HS-27A (cell line): ENCODE measurements at regions not wholly inside any gene's neighbourhood (a gene's known extent, or its start where the extent isn't known, plus 50 kb on each side); places are given as distances from the start of the nearest gene placed in this dataset.

Experiments
- DNase-seq: peaks from one replicate; pipeline ENCODE4 v3.0.0-alpha.2; 2012; ENCODE audit warnings: low read depth, missing footprints

- no peak for DNase-seq
Measured at GRCh38 chr21:16538936-16539440, 809.2 kb downstream of the USP25 start.

- DNase-seq: no peak
Measured at GRCh38 chr21:16540966-16541727, 811.4 kb downstream of the USP25 start.

DNA sequence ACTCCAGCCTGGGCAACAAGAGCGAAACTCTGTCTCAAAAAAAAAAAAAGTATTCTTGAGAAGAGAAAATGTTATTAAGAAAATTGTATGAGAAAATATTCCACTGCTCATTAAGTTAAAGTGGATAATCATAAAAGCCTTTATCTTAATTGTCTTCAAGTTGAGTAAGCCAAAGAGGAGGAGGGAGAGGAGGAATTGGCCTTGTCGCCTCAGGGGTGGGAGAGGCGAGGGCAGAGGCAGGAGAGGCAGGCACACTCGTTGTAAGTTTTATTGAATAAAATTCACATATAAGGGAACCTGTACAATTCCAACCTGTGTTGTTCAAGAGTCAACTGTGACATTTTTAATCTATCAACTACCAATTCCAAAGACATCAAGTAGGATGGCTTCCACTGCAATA is 820.3 kb downstream of the USP25 start:
- no peak for DNase-seq

DNA sequence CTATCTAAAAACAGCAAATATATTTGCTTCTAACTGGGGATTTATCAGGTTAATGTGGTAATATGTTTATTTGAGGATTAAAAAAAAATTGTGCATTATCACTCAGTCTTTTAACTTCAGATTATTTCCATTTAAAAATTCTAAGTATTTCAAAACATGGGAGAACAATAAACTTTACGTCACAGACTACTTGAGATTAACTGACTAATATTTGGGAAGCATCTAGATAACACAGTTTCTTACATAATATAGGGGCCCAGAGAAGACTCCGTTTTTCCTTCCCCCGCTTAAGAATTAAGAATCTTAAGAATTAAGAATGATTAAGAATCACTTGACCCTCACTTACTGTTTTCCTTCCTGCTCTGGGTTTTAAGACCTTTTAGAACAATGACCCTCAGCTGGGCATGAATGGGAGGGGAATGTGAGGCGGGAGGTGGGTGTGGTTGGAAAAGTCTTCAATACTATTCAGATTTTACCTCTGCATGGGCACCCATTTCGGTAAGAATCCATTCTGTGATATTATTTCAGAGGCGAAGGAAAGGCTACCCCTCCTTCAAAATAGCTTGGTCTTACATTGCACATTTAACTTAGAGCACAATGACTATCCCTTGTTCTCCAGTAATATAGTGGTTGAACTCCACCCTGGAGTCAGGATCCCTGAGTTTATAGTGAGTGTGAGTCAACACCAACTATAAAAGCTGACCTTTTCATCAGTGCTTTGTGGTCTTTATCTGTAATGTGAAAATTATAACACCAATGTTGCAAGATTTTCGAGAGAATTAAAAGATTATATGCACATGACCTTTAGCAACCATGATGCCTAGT is 821.3 kb downstream of the USP25 start:
- no peak for DNase-seq

GRCh38 chr21:16552880-16553279 is 823.1 kb downstream of the USP25 start:
- DNase-seq: no peak

DNA sequence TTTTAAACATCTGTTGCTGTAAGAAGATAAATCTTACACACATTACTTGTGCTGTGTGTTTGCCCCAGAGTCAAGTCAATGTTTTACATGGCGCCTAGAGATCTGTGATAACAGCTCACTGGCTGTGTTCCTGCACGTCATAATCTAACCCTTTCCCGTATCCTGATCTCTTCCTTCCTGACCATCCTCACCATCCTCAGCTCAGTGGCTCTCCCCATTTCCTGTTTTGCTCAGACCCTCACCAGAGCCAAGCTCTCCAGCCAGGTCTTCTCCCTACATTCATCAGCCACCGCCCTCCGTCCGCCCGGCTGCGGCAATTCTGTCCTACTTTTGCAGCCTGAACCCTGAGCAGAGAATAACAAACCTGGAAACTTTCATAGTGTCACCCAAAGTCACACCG is 824.7 kb downstream of the USP25 start:
- no peak for DNase-seq

- DNase-seq: peak; percentile 49
Measured at GRCh38 chr21:16563116-16563515, 833.3 kb downstream of the USP25 start.

- DNase-seq: peak; percentile 96
Measured at GRCh38 chr21:16563795-16564194, 834.0 kb downstream of the USP25 start.

GRCh38 chr21:16568244-16568643 is 838.5 kb downstream of the USP25 start:
- no peak for DNase-seq

DNA sequence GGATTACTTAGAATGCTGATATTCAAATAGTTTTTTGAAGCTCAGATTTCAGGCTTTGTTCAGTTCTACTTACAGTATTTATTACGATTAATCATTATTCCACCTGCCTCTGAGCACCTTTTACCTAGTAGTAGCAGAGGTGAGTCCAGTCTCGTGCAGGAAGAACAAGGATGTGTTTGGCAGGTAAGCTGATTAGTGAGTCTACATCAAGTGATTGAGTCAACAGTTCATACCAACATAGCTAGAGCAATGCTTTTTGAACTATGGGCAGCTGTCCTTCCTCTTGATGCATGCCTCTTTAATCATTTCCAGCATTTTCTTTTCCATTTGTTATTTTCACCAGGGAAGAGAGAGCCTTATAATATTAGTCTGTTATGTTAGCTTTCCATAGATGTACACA is 838.9 kb downstream of the USP25 start:
- DNase-seq: no peak

DNA sequence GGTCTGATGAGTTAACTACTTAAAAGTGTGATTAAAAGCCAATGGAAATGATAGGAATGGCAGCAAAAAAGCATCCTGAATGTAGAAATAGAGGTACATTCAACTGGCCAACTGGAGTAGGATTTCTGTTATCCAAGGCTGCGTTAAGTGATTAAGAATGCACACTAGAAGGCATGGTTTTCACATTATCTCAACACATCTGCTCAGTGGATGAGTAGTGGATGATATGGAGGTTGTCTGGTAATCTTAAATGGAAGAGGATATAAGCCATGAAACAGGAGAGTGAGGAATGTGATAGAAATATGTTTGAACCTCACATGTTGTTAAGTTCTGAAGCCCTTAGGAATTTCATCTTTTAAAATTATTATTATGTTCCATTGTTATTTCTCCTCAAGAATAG is 839.9 kb downstream of the USP25 start:
- DNase-seq: peak; percentile 84

- peak; percentile 64 for DNase-seq
Measured at GRCh38 chr21:16570171-16570570, 840.4 kb downstream of the USP25 start.

GRCh38 chr21:16570856-16571255 is 841.1 kb downstream of the USP25 start:
- peak; percentile 51 for DNase-seq

GRCh38 chr21:16571594-16571993 is 841.8 kb downstream of the USP25 start:
- DNase-seq: no peak

GRCh38 chr21:16572032-16572431 is 842.2 kb downstream of the USP25 start:
- peak; percentile 64 for DNase-seq

GRCh38 chr21:16573578-16573977 is 843.8 kb downstream of the USP25 start:
- DNase-seq: peak; percentile 86

- no peak for DNase-seq
Measured at GRCh38 chr21:16577975-16578374, 848.2 kb downstream of the USP25 start.

DNA sequence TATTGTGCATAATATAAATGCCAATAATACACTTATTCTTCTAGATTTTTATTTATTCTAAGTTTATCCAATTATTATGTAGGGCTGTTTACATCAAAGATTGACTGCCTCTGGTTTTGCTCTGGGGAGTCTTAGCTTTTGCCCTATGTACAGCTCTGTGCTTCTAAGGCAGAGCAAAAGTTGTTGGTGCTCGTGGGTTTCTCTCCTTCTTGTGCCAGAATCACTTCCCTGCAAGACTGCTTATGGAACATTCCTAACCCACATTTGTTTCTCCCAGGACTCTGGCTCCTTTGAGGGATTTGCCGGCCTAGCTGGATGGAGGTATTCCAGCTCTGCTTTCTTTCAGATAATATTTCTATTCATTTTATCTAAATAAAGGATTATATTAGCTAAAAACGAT is 849.1 kb downstream of the USP25 start:
- DNase-seq: no peak

DNA sequence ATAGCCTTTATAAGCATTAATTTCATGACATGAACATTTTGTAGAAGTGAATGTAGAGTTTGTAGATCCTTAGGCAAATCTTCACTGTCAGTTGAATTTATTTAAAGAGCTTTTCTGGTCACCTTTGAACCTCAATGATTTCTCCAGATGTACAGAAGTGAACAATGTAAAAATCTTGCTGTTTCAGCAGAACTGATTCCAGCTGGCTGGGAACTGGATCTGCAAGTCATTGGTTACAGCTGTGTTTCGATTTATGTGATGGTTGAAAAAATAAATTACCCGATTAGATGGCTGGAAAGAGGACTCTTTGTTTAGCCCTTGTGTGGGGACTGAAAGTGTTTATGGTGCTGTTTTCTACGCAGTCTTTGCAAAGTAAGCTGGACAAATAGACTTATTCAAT is 849.8 kb downstream of the USP25 start:
- DNase-seq: no peak

DNA sequence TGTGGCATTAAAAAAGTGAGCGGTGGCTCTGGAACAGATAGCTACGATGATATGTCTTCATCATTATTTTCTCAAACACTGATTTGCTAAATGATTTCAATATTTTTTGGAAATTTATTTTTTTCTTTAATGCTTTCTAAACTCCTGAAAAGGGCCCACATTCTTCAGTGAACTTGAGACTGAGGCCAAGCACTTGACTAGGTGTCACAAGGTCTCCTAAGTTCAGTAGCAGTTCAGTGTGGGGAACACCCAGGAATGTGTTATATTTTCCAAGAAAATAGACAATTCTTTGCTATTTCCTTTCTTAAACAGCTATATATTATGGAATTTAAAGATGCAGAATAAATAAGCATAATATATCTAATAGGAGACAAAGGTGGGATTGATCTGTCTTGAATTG is 850.9 kb downstream of the USP25 start:
- no peak for DNase-seq

- no peak for DNase-seq
Measured at GRCh38 chr21:16583556-16583955, 853.8 kb downstream of the USP25 start.

- DNase-seq: no peak
Measured at GRCh38 chr21:16584756-16585155, 855.0 kb downstream of the USP25 start.

- DNase-seq: no peak
Measured at GRCh38 chr21:16585896-16586295, 856.1 kb downstream of the USP25 start.
